HEK293T (cell line): ENCODE measurements at regions not wholly inside any gene's neighbourhood (a gene's known extent, or its start where the extent isn't known, plus 50 kb on each side); places are given as distances from the start of the nearest gene placed in this dataset.

ENCODE experiments used
- FOXA1 ChIP-seq: fragments of 450-650 bp; IDR thresholded peaks from 2 replicates; pipeline ENCODE4 v1.6.1; 2016; ENCODE audit warnings: mild to moderate bottlenecking
- FOXK2 ChIP-seq: fragments of 450-650 bp; IDR thresholded peaks from 2 replicates; pipeline ENCODE4 v1.6.1; 2016; ENCODE audit warnings: mild to moderate bottlenecking
- HDGF ChIP-seq: fragments of 450-650 bp; IDR thresholded peaks from 2 replicates; pipeline ENCODE4 v1.6.1; 2017; ENCODE audit warnings: antibody characterized with exemption, borderline replicate concordance
- PKNOX1 ChIP-seq: fragments of 450-650 bp; IDR thresholded peaks from 2 replicates; pipeline ENCODE4 v1.6.1; 2016
- SP1 ChIP-seq: fragments of 450-650 bp; IDR thresholded peaks from 2 replicates; pipeline ENCODE4 v1.6.1; 2017
- ZNF384 ChIP-seq: fragments of 450-650 bp; IDR thresholded peaks from 2 replicates; pipeline ENCODE4 v1.6.1; 2016

GRCh38 chr15:81604713-81605112, 230.7 kb upstream of the TMC3 start:
- TF ChIP-seq FOXA1, result no peak
- no peak for TF ChIP-seq PKNOX1
- no peak for TF ChIP-seq HDGF
- TF ChIP-seq ZNF384, result no peak
- no peak for TF ChIP-seq SP1
- no peak for TF ChIP-seq FOXK2
